PC-9 (cell line): ENCODE measurements at regions not wholly inside any gene's neighbourhood (a gene's known extent, or its start where the extent isn't known, plus 50 kb on each side); places are given as distances from the start of the nearest gene placed in this dataset.

Experiments
- BruUV-seq: library from RNA; stranded (reverse); fragments of 400-500 nt; replicated peaks from 2 replicates; lab custom pipeline; 2021; lab: Mats Ljungman, UMichigan
- CTCF ChIA-PET: fragments of 300-600 bp; sonication (Branson Sonifier 250); formaldehyde crosslinking; loops from one replicate; lab custom pipeline; 2022; ENCODE audit warnings: antibody characterized with exemption; lab: Charles Lee
- POLR2A ChIA-PET: fragments of 300-600 bp; sonication (Branson Sonifier 250); formaldehyde crosslinking; loops from one replicate; lab custom pipeline; 2022; ENCODE audit warnings: antibody characterized with exemption; ENCODE audit not compliant: unreplicated experiment; lab: Charles Lee
- DNase-seq, 2 experiments: peaks; one replicate each; pipeline versions ENCODE4 v3.0.0 to v3.0.0-alpha.2; 2015 to 2022; ENCODE audit warnings: mixed read lengths in 1 of 2
- H2AFZ ChIP-seq: fragments of 200-600 bp; sonication (generic); 2 replicates; pipeline ENCODE4 v1.8.1; 2017; ENCODE audit warnings: antibody characterized with exemption
- H3F3A ChIP-seq: fragments of 200-600 bp; sonication (generic); 2 replicates; pipeline ENCODE4 v1.8.1; 2017; ENCODE audit warnings: antibody characterized with exemption, mild to moderate bottlenecking, low read depth; ENCODE audit not compliant: insufficient read depth
- H3K27ac ChIP-seq: fragments of 200-600 bp; sonication (generic); 2 replicates; pipeline ENCODE4 v1.6.1; 2016; ENCODE audit warnings: mixed run types
- H3K27me3 ChIP-seq: fragments of 200-600 bp; sonication (generic); 2 replicates; pipeline ENCODE4 v1.6.1; 2016; ENCODE audit warnings: low read depth, mixed run types; ENCODE audit not compliant: insufficient read depth
- H3K36me3 ChIP-seq: fragments of 200-600 bp; sonication (generic); 2 replicates; pipeline ENCODE4 v1.6.1; 2016; ENCODE audit warnings: low read depth, mixed run types
- H3K4me1 ChIP-seq: fragments of 200-600 bp; sonication (generic); replicated peaks from 2 replicates; pipeline ENCODE4 v1.6.1; 2016; ENCODE audit warnings: mixed run types; ENCODE audit not compliant: insufficient read depth
- H3K4me2 ChIP-seq: fragments of 200-600 bp; sonication (generic); 2 replicates; pipeline ENCODE4 v1.6.1; 2017; ENCODE audit warnings: mixed run types
- H3K4me3 ChIP-seq: fragments of 200-600 bp; sonication (generic); 2 replicates; pipeline ENCODE4 v1.6.1; 2016; ENCODE audit warnings: mixed run types
- H3K79me2 ChIP-seq: fragments of 200-600 bp; sonication (generic); 2 replicates; pipeline ENCODE4 v1.6.1; 2017; ENCODE audit warnings: low read depth, mixed run types
- H3K9me2 ChIP-seq: fragments of 200-600 bp; sonication (generic); 2 replicates; pipeline ENCODE4 v1.8.1; 2017; ENCODE audit warnings: mild to moderate bottlenecking; ENCODE audit not compliant: insufficient read depth
- H3K9me3 ChIP-seq: fragments of 200-600 bp; sonication (generic); 2 replicates; pipeline ENCODE4 v1.8.1; 2016; ENCODE audit warnings: low read depth; ENCODE audit not compliant: insufficient read depth
- H4K20me1 ChIP-seq: fragments of 200-600 bp; sonication (generic); 2 replicates; pipeline ENCODE4 v1.8.1; 2017; ENCODE audit not compliant: insufficient read depth
- CTCF ChIP-seq: fragments of 200-600 bp; sonication (generic); conservative IDR thresholded peaks from 2 replicates; pipeline ENCODE4 v1.6.1; 2017; ENCODE audit warnings: mixed run types, antibody characterized with exemption, mild to moderate bottlenecking, moderate library complexity
- EZH2 ChIP-seq: fragments of 200-600 bp; sonication (generic); IDR thresholded peaks from 2 replicates; pipeline ENCODE4 v1.8.0; 2017; ENCODE audit warnings: antibody characterized with exemption, low read depth
- intact Hi-C: fragments of 100-400 bp; cut with micrococcal nuclease; formaldehyde crosslinking; loops from one replicate; pipeline ENCODE4 v1.10.0; 2022; ENCODE audit not compliant: unreplicated experiment

- CTCF ChIA-PET: no interaction called here
- intact Hi-C loops: no loop called here
- H2AFZ ChIP-seq: no peak overlapping the region
- POLR2A ChIA-PET: no interaction called here
- no peaks in the 10 kb centered on the region for H3F3A ChIP-seq
- no peak overlapping the region for H3K27ac ChIP-seq
- no peak overlapping the region for H3K4me2 ChIP-seq
- no peaks in the 10 kb centered on the region for H3K9me2 ChIP-seq
- no peaks in the 10 kb centered on the region for H3K27me3 ChIP-seq
- no peaks in the 10 kb centered on the region for H3K4me1 ChIP-seq
- no peaks in the 10 kb centered on the region for H3K79me2 ChIP-seq
- H3K9me3 ChIP-seq: no peaks in the 10 kb centered on the region
- TF ChIP-seq CTCF: no peak
- TF ChIP-seq EZH2: no peak
- H3K36me3 ChIP-seq: no peaks in the 10 kb centered on the region
- no TSS peak for BruUV-seq
- no peaks in the 10 kb centered on the region for H4K20me1 ChIP-seq
- H3K4me3 ChIP-seq: no peak overlapping the region
- DNase-seq: no peak
Observed at GRCh38 chr11:25990406-25990805, 341.5 kb upstream of the ANO3 start.

GRCh38 chr11:25991476-25991875 is 340.5 kb upstream of the ANO3 start:
- no peaks in the 10 kb centered on the region for H3K79me2 ChIP-seq
- no peak overlapping the region for H3K27ac ChIP-seq
- no peaks in the 10 kb centered on the region for H3K9me3 ChIP-seq
- no peak overlapping the region for H3K4me2 ChIP-seq
- BruUV-seq: no TSS peak
- TF ChIP-seq EZH2 (no peak), CTCF (no peak)
- DNase-seq: no peak
- intact Hi-C loops: no loop called here
- H3K27me3 ChIP-seq: no peaks in the 10 kb centered on the region
- no peaks in the 10 kb centered on the region for H3K36me3 ChIP-seq
- H3F3A ChIP-seq: no peaks in the 10 kb centered on the region
- CTCF ChIA-PET: no interaction called here
- H2AFZ ChIP-seq: no peak overlapping the region
- no peaks in the 10 kb centered on the region for H3K9me2 ChIP-seq
- H3K4me1 ChIP-seq: no peaks in the 10 kb centered on the region
- no peak overlapping the region for H3K4me3 ChIP-seq
- POLR2A ChIA-PET: no interaction called here
- H4K20me1 ChIP-seq: no peaks in the 10 kb centered on the region

GRCh38 chr11:25992294-25992693 is 339.6 kb upstream of the ANO3 start:
- Histone ChIP-seq H3F3A (no peaks in the 10 kb centered on the region), H3K9me2 (no peaks in the 10 kb centered on the region), H3K27me3 (no peaks in the 10 kb centered on the region), H2AFZ (no peak overlapping the region), H3K36me3 (no peaks in the 10 kb centered on the region), H4K20me1 (no peaks in the 10 kb centered on the region), H3K79me2 (no peaks in the 10 kb centered on the region), H3K9me3 (no peaks in the 10 kb centered on the region), H3K4me2 (no peak overlapping the region), H3K4me3 (no peak overlapping the region), H3K4me1 (no peaks in the 10 kb centered on the region), H3K27ac (no peak overlapping the region)
- no TSS peak for BruUV-seq
- no peak for TF ChIP-seq EZH2
- no peak for TF ChIP-seq CTCF
- no peak for DNase-seq
- ChIA-PET POLR2A (no interaction called here), CTCF (no interaction called here)
- intact Hi-C loops: no loop called here
